ENCODE measurements at regions not wholly inside any gene's neighbourhood (a gene's known extent, or its start where the extent isn't known, plus 50 kb on each side); places are given as distances from the start of the nearest gene placed in this dataset.
A peak's percentile ranks its signal among the peaks of the same experiment; 100 is the strongest.
"Not testable (repeated sequence)": the region's sequence is repeated elsewhere in the genome, so short reads cannot be mapped to it uniquely, and the experiment has no call there.

DNA sequence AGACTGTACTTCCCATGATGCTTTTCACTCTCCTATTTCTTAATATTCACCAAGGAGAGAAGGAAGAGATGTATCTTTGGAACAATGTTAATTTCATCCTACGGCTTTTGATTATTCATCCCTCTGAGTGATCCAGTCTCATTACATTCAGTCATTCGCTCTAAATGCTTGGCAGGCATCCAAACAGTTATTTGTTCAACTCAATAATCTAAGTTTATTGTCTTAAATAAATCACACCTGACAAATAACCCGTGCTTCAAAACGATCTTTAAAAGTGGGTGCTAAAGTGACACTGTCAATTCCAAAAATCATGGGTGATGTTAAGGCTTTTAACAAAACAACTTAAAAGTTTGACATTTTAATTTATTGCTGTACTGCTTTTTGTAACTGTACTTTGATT lies 233.1 kb downstream of the RASEF start:
- no peak for DNase-seq (ENCODE audit: low read depth in 4 of 4, low spot score in 3 of 4)

DNA sequence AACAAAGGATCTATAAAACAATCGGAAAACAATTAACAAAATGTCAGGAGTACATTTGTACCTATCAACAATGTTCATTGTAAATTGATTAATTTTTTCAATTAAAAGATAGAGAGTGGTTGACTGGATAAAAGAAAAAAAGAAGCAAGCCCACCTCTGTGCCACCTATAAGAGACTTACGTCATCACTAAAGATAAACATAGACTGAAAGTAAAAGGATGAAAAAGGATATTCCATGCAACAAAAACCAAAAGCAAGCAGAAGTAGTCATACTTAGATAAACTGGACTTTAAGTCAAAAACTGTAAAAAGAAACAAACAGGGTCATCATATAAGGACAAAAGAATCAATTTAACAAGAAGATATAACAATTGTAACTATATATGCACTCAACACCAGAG lies 197.4 kb downstream of the RASEF start:
- no peak for DNase-seq (ENCODE audit: low read depth in 4 of 4, low spot score in 3 of 4)

DNA sequence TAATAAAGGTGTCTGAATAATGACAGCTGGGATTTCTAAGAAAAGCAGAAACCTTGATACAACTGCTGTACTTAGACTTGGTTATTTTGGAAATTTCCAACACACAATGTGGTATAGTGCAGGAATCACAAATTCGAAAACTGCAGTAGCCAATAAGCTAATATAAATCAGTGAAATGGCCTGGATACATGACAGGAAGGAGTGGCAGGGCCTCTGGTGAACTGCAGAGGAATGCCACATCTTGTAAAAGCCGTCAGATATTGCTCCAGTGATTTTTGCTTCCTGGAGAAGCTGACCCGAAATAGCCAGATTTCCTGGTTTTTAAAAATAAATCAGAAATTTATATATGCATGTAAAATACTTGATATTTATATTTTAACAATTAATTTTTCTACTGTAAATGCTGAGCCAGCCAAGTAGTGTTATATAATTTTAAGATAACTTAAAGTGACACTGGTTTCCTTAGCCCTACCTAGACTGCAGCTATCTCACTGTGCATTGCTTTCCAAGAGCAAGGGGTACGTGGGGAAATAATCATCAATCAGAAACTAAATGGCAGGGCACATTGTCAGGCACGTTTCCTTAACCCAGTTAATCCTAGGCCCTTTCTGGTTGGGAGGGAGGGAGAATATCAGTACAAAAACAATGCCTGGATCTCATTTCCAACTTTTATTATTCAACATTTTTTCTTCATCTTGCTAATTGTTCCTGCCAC lies 182.4 kb downstream of the RASEF start:
- DNase-seq (ENCODE audit: low read depth in 4 of 4, low spot score in 3 of 4), result no peak

DNA sequence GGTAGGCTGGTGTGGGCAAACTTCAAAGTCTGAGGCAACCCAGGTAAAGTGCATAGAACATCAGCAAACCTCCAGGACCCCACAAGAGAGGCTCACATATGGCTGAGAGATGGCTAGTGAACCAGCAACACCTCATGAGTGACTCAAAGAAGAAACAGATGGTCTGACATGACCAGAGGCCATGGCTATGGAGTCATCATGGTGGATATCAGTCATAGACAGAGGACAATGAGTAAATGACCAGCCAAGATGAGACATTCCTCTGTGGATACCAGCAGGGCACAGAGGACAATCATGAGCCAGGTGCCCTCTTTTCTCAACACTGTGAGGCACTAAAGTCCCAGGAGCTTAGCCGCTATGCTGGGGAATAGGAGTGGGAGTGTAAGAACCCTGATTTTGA lies 180.8 kb downstream of the RASEF start:
- DNase-seq (ENCODE audit: low read depth in 4 of 4, low spot score in 3 of 4), result no peak

DNA sequence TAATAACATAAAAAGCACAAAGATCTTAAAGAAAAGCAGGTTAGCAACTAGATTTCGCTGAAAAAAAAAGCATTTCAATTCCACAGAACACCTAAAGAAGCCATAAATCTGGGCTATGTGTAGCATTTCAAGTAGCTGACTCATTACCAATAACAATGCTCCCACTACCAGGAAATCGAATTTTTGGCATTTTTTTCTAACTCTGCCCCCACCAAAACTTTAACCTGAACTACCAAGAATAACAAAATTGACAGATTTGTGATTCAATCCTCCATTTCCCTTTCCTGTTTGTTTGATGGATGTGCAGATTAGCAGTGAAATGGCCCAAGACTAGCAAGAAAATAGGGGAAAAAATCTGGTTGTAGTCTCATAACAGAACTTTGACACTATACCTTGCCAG lies 180.2 kb downstream of the RASEF start:
- DNase-seq (ENCODE audit: low read depth in 4 of 4, low spot score in 3 of 4), result no peak

DNA sequence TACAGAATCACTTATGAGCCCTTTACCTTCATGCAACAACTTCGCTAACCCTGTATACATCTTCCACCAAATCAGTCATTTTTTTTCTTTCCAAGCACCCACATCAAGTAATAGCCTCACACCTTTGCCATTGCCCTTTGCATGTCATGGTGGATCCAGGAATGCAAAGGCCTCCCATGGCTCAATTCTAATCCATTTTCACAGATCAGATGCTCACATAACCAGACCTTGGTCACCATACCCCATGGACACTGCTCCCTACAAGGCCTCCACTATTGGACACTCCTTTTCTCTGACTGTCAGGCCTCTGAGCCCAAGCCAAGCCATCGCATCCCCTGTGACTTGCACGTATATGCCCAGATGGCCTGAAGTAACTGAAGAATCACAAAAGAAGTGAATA lies 179.5 kb downstream of the RASEF start:
- DNase-seq (ENCODE audit: low read depth in 4 of 4, low spot score in 3 of 4), result no peak

DNA sequence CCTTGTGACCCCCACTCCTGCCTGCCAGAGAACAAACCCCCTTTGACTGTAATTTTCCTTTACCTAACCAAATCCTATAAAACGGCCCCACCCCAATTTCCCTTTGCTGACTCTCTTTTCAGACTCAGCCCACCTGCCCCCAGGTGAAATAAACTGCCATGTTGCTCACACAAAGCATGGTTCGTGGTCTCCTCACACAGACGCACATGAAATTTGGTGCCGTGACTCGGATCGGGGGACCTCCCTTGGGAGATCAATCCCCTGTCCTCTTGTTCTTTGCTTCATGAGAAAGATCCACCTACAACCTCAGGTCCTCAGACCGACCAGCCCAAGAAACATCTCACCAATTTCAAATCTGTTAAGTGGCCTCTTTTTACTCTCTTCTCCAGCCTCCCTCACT lies 179.0 kb downstream of the RASEF start:
- not testable (repeated sequence) for DNase-seq (ENCODE audit: low read depth in 4 of 4, low spot score in 3 of 4)

DNA sequence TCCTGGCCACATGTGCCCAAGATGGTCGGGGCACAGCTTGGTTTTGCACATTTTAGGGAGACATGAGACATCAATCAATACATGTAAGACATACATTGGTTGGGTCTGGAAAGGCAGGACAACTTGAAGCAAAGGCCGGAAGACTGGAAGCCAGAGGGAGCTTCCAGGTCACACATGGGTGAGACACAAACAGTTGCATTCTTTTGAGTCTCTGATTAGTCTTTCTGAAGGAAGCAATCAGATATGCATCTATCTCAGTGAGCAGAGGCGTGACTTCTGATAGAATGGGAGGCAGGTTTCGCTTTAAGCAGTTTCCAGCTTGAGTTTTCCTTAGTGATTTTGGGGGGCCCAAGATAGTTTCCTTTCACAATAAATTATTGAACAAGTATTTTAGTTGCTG lies 172.5 kb downstream of the RASEF start:
- no peak for DNase-seq (ENCODE audit: low read depth in 4 of 4, low spot score in 3 of 4)

DNA sequence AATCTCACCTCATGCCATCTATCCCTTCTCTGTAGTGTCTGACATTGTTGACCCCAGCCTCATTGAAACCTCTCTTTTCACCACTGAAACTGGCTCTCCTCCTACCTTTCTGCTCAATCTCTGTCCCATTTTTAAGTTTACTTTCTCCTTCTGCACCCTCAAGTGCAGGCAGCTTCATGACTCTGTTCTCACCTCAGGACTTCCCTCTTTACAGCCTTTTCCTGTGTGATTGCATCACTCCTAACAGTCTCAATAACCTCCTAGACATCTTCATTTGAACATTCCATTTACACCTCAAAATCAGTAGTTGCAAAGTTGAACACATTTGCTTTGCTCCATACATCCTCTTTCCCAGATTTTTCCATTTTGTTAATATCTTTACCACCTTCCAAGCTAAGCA lies 172.1 kb downstream of the RASEF start:
- DNase-seq (ENCODE audit: low read depth in 4 of 4, low spot score in 3 of 4), result no peak

DNA sequence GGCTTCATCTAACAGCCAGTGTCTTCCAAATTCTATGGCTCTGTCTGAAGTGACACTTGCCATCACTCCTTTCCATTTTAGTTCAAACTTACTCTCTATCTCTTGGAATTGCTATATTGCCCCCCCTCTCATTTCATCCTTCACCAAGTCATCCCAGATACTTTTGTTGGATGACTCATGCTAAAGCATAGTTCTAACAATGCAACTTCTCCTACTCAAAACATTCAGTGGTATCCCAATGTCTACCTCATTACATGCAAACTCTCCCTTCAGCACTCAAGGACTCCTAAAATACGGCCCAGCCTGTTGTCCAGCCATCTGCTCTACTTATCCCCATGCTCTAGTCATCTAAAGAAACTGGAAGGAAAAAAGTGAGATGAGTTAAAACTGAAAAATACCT lies 171.6 kb downstream of the RASEF start:
- no peak for DNase-seq (ENCODE audit: low read depth in 4 of 4, low spot score in 3 of 4)

DNA sequence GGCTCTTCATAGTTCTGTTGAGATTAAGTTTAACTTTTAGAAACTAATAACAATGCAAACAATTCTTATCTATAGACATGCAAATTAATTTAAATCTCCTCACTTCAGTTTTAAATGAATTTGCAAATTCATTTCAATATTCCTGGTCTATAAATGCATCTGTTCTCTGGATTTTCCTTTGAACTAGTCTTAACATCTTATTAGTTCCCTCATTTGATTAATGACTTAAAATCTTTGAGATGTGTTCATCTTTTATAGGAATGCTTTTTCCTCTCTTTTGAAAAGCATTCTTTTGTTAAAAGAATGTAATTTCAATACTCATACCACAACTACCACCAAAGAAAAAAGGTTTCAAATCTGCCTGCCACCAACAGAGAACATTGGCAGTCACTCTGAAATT lies 169.4 kb downstream of the RASEF start:
- DNase-seq (ENCODE audit: low read depth in 4 of 4, low spot score in 3 of 4), result no peak

DNA sequence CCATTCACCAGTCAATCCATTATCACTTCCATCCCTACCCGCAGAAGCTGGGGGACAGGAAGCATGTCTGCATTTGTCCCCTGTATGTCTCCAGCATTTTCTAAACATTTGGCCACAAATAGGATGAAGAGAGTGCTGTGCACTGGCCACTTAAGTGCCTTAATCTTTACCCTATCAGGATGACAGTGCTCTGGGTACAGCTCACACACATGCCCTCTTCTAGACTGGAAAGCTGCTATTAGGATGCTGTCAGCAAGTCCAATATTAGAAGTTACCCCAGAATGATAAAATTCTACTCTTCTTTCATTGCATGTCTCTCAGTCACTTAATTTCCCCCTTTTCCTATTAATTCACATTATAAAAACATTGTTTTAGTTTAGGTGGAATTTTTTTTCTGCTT lies 168.4 kb downstream of the RASEF start:
- no peak for DNase-seq (ENCODE audit: low read depth in 4 of 4, low spot score in 3 of 4)

DNA sequence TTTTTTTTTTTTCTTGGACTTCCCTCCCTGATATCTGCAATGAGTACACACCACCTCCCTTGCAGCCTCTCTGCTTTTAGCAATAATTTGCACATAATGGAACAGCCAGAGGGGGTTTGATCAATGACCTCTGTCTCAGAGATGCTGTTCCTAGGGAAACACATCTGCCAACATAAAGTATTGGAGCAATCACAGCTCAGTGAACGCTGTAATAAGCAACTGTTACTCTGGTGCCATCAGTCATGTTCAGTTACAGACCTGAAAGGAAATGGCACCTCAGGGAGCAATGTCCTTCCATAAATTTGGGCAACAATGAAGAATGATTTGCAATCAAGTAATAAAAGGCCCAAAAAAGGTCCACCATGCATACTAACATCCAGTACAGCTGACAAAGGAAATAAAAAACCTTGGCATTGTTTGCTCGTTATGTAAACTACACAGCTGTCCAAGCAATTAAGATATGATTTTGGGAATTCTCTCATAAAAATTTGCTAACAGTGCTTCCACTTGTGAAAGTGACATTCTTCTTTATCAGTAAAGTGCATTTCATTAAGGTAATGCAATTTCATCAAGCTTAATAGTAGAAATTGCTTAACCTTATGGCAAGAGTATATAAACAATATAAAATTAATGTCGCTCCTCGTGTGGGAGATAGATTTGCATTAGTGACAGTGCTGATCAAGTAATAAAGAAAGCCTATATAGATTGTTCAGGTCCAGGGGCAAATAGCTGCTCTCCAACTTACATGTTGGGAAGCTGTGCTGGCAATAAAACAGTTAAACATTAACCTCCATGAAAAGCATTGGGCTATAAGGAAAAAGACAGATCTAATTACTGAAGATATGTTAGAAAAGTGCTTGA lies 167.8 kb downstream of the RASEF start:
- DNase-seq (ENCODE audit: low read depth in 4 of 4, low spot score in 3 of 4), result no peak

DNA sequence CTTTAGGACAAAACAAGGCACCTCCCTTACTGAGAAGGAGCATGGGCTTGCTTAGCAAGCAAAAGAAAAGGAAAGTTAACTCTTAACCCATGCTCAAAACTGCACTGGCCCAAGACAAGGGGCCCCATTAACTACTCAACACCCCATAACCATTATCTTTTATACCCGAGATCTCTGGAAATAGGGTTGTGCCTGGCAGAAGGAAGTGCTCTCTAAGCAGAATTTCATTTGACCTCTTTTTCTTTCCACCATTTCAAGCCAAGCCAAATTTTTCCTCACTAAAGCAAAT lies 167.2 kb downstream of the RASEF start:
- DNase-seq (ENCODE audit: low read depth in 4 of 4, low spot score in 3 of 4), result no peak

DNA sequence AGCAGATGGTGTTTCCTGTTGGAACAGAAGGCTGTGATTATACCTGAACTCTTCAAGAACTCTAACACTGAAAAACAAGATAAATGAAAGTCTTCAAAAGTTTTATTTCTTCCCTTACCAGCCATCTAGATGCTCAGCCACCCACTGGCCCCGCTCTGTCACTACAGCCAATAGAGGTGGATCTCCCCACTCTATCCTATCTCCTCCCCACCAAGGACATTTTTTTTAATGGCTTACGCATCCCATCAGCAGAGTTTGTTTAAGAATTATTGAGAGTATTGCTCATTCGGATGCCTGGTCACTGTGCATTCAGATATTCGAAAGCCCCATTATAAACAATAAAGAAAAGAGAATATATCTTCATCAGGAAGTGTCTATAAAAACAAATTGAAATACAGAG lies 159.4 kb downstream of the RASEF start:
- no peak for DNase-seq (ENCODE audit: low read depth in 4 of 4, low spot score in 3 of 4)

DNA sequence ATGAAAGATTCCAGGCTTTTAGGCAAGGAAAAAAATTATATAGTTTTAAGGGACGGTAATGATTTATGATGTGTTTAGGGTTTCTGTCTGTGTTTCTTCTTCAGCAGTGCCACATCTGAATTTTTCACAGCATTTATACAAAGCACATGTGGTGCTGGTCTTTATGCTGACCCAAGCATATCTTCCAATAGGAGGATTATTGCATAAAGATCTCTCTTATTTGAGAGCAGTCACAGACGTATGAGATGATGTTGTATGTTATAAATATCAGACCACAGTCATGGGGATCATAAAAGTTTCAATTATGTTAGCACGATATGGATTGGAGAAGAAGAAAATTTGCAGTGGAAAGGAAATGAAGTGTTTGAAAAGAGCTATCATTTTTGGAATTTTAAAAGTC lies 150.9 kb downstream of the RASEF start:
- no peak for DNase-seq (ENCODE audit: low read depth in 4 of 4, low spot score in 3 of 4)

DNA sequence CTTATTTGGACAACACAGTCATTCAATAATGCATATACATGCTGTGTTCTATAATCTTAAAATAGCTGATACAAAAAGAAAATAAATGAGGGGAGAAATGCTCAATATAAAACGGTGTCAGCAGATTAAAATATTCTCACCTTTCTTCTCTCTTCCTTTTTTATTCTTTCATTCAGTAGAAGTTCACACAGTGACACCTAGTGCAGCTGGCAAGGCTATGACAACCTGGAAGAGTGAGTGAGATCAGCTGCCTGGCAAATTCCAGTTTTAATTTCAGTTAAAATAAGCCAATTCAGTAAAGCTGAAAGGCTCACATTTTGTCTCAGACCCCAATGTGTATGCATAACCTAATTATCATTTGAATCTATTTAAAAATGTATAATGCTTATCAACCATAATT lies 150.3 kb downstream of the RASEF start:
- DNase-seq (ENCODE audit: low read depth in 4 of 4, low spot score in 3 of 4), result no peak

DNA sequence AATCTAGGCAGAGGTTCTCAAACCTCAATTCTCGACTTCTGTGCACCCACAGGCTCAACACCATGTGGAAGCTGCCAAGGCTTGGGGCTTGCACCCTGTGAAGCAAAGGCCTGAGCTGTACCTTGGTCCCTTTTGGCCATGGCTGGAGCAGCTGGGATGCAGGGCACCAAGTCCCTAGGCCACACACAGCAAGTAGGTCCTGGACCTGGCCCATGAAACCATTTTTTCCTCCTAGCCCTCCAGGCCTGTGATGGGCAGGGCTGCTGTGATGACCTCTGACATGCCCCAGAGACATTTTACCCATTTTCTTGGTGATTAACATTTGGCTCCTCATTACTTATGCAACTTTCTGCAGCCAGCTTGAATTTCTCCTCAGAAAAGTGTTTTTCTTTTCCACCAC lies 146.7 kb downstream of the RASEF start:
- DNase-seq (ENCODE audit: low read depth in 4 of 4, low spot score in 3 of 4), result not testable (repeated sequence)

DNA sequence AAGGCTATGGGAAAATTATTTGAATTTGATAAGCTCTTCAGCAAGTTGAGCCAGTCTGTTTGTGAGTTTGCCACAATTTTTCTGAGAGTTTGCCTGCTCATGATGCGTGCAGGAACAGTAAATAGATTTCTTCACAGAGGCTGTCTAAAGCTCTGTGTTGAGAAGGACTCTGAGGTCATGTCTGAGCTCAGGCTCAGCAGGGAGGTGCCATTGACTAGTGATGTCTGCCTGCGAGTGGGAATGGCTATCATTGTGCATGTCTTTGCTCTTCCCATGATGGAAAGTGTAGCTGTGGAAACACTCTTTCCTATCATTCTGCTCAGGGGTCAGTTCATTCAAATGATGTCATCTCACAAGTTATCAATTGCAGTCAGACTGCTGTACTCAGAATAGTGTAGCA lies 142.8 kb downstream of the RASEF start:
- DNase-seq (ENCODE audit: low read depth in 4 of 4, low spot score in 3 of 4), result no peak

DNA sequence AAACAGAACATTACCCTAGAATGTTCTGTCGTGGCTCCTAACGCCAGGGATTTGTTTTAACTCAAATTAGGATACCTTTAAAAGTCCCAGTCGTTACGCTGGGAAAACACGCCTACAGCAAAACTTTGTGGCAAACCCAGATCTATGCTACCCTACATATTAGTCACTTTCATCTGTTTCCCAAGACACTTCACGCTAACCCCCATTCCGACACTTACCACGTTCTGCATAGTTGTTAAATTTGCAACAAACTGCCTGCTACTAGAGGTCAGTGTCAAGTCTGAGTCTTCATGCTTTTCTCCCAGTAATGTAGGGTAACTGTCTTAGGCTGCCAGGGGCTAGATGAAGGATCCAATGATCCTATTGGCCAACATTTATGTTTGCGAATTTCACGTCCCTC lies 140.3 kb downstream of the RASEF start:
- no peak for DNase-seq (ENCODE audit: low read depth in 4 of 4, low spot score in 3 of 4)

DNA sequence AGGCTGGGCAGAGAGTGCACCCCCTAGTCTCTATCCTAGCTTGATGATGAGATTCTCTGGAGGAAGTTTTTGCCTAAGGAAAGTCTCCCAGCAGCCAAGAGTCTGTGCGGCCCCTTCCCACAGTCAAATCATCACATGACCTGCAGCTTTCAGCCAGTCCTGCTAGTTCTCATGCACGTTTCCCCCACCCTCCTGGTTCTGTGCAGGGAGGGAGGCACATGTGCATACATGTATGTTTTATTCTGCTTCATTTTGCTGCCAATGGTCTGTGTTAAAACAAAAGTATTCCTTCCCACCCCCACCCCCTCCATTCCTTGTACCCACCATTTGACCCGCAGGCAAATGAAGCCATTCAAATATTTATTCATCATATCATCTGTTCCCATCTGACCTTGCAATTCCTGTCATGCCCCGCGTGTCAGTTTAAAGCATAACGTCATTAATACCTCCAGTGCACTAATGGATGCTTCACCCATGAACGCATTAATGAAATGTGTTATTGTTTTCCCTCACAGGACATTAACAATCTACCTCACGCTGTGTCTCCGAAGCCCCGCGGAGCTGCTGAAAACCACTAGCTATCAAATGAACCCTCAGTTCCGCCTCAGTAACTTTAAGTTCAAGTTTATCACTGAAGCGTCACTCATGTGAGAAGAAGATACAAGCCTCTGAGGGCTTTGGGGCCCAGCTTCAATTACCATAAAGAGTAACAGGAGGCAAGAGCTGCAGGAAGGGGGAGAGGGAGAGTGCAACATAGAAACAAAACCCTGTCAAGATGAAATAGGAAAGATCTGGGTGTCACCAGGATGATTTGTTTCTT lies 139.6 kb downstream of the RASEF start:
- peak; percentile 27 to 75 (median 48) for DNase-seq (ENCODE audit: low read depth in 4 of 4, low spot score in 3 of 4)
